Gastroesophageal sphincter (tissue), 4 donors: ENCODE measurements at regions not wholly inside any gene's neighbourhood (a gene's known extent, or its start where the extent isn't known, plus 50 kb on each side); places are given as distances from the start of the nearest gene placed in this dataset.
"Not testable (repeated sequence)": the region's sequence is repeated elsewhere in the genome, so short reads cannot be mapped to it uniquely, and the experiment has no call there.

Source experiments
- ATAC-seq: fragments of 150-250 bp; one replicate; pipeline ENCODE4 v1.9.1; 2016; ENCODE audit warnings: mild to moderate bottlenecking, moderate library complexity
- H3K27ac ChIP-seq, 4 donors: fragments of 200-600 bp; sonication (generic) in 3 of 4; 1 replicate in 3 of 4; 2 replicates in 1 of 4; pipeline ENCODE4 v1.5.1; 2016 to 2019
- H3K27me3 ChIP-seq: fragments of 200-600 bp; sonication (generic); one replicate; pipeline ENCODE4 v1.5.1; 2019
- H3K36me3 ChIP-seq, 2 donors: fragments of 200-600 bp; sonication (generic); one replicate each; pipeline ENCODE4 v1.5.1; 2019; ENCODE audit warnings: control low read depth in 1 of 2
- H3K4me1 ChIP-seq, 3 donors: fragments of 200-600 bp; sonication (generic); 1 replicate in 2 of 3; 2 replicates in 1 of 3; pipeline ENCODE4 v1.5.1; 2016 to 2019; ENCODE audit warnings: control low read depth in 2 of 3
- H3K4me3 ChIP-seq, 2 donors: fragments of 200-600 bp; sonication (generic); one replicate each; pipeline ENCODE4 v1.5.1; 2019; ENCODE audit warnings: mild to moderate bottlenecking in 1 of 2, moderate library complexity in 1 of 2
- H3K9me3 ChIP-seq, 3 donors: fragments of 200-600 bp; sonication (generic); one replicate each; pipeline ENCODE4 v1.5.1; 2017 to 2019; ENCODE audit warnings: control low read depth in 2 of 3
- CTCF ChIP-seq, 4 experiments: fragments of 200-600 bp in 2 of 4; fragments of 450-650 bp in 2 of 4; sonication (generic) in 1 of 4; IDR thresholded peaks; one replicate each; pipeline ENCODE4 v1.5.1; 2017 to 2019; ENCODE audit warnings: antibody characterized with exemption in 4 of 4, mild to moderate bottlenecking in 2 of 4, moderate library complexity in 2 of 4
- EP300 ChIP-seq: sonication (generic); formaldehyde crosslinking; IDR thresholded peaks from one replicate; pipeline ENCODE4 v1.6.1; 2017; ENCODE audit warnings: antibody characterized with exemption, mild to moderate bottlenecking
- POLR2A ChIP-seq, 2 donors: fragments of 450-650 bp; IDR thresholded peaks; one replicate each; pipeline ENCODE4 v1.6.1; 2017; ENCODE audit warnings: antibody characterized with exemption in 2 of 2, mild to moderate bottlenecking in 2 of 2, moderate library complexity in 1 of 2
- POLR2AphosphoS5 ChIP-seq: sonication (generic); formaldehyde crosslinking; IDR thresholded peaks from one replicate; pipeline ENCODE4 v1.6.1; 2017; ENCODE audit warnings: antibody characterized with exemption
- WGBS, 2 donors: methylation state at CpG; one replicate each; pipeline ENCODE4 v1.1.5; 2018; ENCODE audit warnings: low coverage in 1 of 2; 5-methylcytosine and 5-hydroxymethylcytosine counted together

- Histone ChIP-seq H3K4me3 (no peak overlapping the region), H3K27ac (no peak overlapping the region), H3K36me3 (no peaks in the 10 kb centered on the region), H3K4me1 (no peaks in the 10 kb centered on the region), H3K9me3 (no peaks in the 10 kb centered on the region), H3K27me3 (no peaks in the 10 kb centered on the region)
- WGBS, 2 donors: 92% methylated on average over 1 of the region's 1 CpG; no CpG with 5 or more reads in 1 of the 2 donors
- no peak for TF ChIP-seq EP300
- no peak for TF ChIP-seq POLR2AphosphoS5
- no peak for TF ChIP-seq CTCF (IDR thresholded peaks at IDR 0.05)
- TF ChIP-seq POLR2A (IDR thresholded peaks at IDR 0.05): no peak
- ATAC-seq: no peak
Measured at GRCh38 chr6:77290798-77291197, 172.5 kb downstream of the HTR1B start.

- H3K27me3 ChIP-seq: no peaks in the 10 kb centered on the region
- WGBS, 2 donors: 90 to 93% methylated on average over 3 of the region's 3 CpGs
- H3K4me3 ChIP-seq: no peak overlapping the region
- H3K9me3 ChIP-seq: peaks cover 0 to 4% (median 0%) of the 10 kb centered on the region in 3 donors
- TF ChIP-seq CTCF (IDR thresholded peaks at IDR 0.05) (no peak), POLR2AphosphoS5 (no peak), POLR2A (IDR thresholded peaks at IDR 0.05) (no peak), EP300 (no peak)
- ATAC-seq: no peak
- H3K4me1 ChIP-seq: no peaks in the 10 kb centered on the region
- no peaks in the 10 kb centered on the region for H3K36me3 ChIP-seq
- no peak overlapping the region for H3K27ac ChIP-seq
Measured at GRCh38 chr6:77286541-77286940, 176.8 kb downstream of the HTR1B start.

GRCh38 chr6:77273929-77274328 is 189.4 kb downstream of the HTR1B start:
- H3K4me1 ChIP-seq: no peaks in the 10 kb centered on the region
- H3K27ac ChIP-seq: no peak overlapping the region
- TF ChIP-seq POLR2AphosphoS5 (no peak), EP300 (no peak)
- H3K36me3 ChIP-seq: no peaks in the 10 kb centered on the region
- no peak for ATAC-seq
- H3K9me3 ChIP-seq: peaks cover 0 to 11% (median 1%) of the 10 kb centered on the region in 3 donors
- no peaks in the 10 kb centered on the region for H3K27me3 ChIP-seq
- H3K4me3 ChIP-seq: no peak overlapping the region
- 70% methylated on average over 2 of the region's 2 CpGs; no CpG with 5 or more reads in 1 of the 2 donors for WGBS, 2 donors

- no peak for TF ChIP-seq CTCF (IDR thresholded peaks at IDR 0.05)
- no peak for TF ChIP-seq EP300
- no peak for TF ChIP-seq POLR2AphosphoS5
- no peak for TF ChIP-seq POLR2A (IDR thresholded peaks at IDR 0.05)
- Histone ChIP-seq H3K27ac (no peak overlapping the region), H3K27me3 (no peaks in the 10 kb centered on the region), H3K4me3 (no peak overlapping the region), H3K9me3 (peaks cover 0 to 1% (median 0%) of the 10 kb centered on the region in 3 donors), H3K36me3 (no peaks in the 10 kb centered on the region), H3K4me1 (no peaks in the 10 kb centered on the region)
- no peak for ATAC-seq
- WGBS, 2 donors: 77% methylated on average over 4 to 6 of the region's 6 CpGs
Measured at GRCh38 chr6:77264970-77265369, 198.3 kb downstream of the HTR1B start.

GRCh38 chr6:77263003-77263402 is 200.3 kb downstream of the HTR1B start:
- 79 to 85% methylated on average over 2 of the region's 2 CpGs for WGBS, 2 donors

GRCh38 chr6:77251801-77252200 is 211.5 kb downstream of the HTR1B start:
- ATAC-seq, H3K27ac ChIP-seq: not testable (repeated sequence)
- no CpG with 5 or more reads among the region's 7 CpGs for WGBS, 2 donors

More at GRCh38 chr6:77263003-77263402, 200.3 kb downstream of the HTR1B start:
- TF ChIP-seq POLR2AphosphoS5: no peak
- no peak for TF ChIP-seq EP300
- no peak for TF ChIP-seq CTCF (IDR thresholded peaks at IDR 0.05)
- no peak for TF ChIP-seq POLR2A (IDR thresholded peaks at IDR 0.05)
- ATAC-seq: no peak
- Histone ChIP-seq H3K27me3 (no peaks in the 10 kb centered on the region), H3K27ac (no peak overlapping the region), H3K4me3 (no peak overlapping the region), H3K4me1 (no peaks in the 10 kb centered on the region), H3K9me3 (no peaks in the 10 kb centered on the region), H3K36me3 (no peaks in the 10 kb centered on the region)

More at GRCh38 chr6:77251801-77252200, 211.5 kb downstream of the HTR1B start:
- H3K9me3 ChIP-seq, H3K4me1 ChIP-seq, H3K36me3 ChIP-seq, H3K27me3 ChIP-seq, H3K4me3 ChIP-seq: not testable (repeated sequence)
